GM18499 (cell line): ENCODE measurements at regions not wholly inside any gene's neighbourhood (a gene's known extent, or its start where the extent isn't known, plus 50 kb on each side); places are given as distances from the start of the nearest gene placed in this dataset.
A peak's percentile ranks its signal among the peaks of the same experiment; 100 is the strongest.
"Not testable (repeated sequence)": the region's sequence is repeated elsewhere in the genome, so short reads cannot be mapped to it uniquely, and the experiment has no call there.

Experiments
- ATAC-seq: cut with Tn5 transposase; IDR thresholded peaks from one replicate; pipeline ENCODE4 v1.9.1; 2021; ENCODE audit warnings: moderate number of reproducible peaks; ENCODE audit not compliant: insufficient read depth, unreplicated experiment

DNA sequence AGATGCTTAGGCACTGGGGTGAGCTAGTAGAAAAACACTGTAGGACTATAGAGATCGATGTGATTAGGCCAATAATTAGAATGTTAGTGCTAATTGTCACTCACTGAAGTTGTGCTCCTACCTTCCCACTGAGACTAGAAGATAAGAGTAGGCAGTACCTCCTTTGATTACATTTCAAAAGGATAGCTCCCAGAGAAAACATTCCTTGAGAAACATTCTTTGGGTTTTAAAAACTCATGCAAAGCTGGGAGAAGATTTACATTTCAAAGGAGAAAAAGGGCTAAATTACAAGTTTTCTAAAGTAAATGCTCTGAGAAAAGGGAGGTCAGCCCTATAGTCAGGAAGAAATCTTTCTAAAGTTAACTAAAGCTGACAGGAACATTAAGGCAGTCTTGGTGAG is 860.3 kb upstream of the NDST4 start:
- ATAC-seq, result no peak

DNA sequence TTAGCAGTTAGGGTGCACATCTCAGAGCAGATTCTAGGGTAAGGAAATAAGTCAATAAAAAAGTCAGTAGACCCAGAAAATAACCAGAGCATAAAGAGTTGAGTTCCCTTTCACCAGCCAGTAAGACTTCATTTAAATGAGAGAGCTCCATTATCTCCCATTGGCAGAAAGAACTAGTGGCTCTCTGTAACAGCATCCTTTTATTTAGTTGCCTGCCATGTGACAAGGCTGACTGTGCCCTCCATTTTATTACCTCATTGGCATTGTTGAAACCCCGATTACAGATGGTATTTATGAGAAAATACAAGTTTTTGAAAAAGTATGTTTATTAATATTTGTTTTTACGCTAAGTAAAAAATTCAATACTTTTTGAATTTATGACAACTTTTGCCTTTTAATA is 859.5 kb upstream of the NDST4 start:
- no peak for ATAC-seq

DNA sequence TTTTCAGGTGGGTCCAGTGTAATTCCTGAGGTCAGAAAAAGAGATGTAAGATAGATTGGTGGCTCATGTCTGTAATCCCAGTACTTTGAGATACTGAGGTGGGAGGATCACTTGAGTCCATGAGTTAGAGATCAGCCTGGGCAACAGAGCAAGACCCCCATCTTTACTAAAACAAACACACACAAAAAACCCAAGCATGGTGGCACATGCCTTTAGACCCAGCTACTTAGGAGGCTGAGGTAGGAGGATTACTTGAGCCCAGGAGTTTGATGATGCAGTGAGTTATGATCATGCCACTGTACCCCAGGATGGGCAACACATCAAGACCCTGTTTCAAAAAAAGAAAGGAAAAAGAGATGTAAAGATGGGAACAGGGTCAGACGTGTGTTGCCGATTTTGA is 857.4 kb upstream of the NDST4 start:
- ATAC-seq, result no peak

DNA sequence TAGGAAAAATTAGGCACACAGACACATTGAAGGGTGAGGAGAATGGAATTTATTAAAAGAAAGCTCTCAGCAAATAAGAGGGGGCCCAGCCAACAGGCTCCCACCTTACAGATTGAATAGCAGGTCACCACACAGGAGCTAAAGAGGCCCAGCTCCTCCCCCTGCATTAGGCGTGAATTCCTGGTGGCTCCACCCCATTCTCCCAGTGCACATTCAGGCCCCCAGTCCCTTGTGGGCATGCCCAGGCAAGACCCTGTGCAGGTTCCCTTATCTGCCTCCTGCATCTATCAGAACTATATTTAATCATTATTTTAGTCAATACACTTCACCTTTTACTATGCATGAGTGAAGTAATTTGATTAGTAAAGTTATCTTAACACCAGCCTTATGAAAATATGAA is 856.3 kb upstream of the NDST4 start:
- no peak for ATAC-seq

DNA sequence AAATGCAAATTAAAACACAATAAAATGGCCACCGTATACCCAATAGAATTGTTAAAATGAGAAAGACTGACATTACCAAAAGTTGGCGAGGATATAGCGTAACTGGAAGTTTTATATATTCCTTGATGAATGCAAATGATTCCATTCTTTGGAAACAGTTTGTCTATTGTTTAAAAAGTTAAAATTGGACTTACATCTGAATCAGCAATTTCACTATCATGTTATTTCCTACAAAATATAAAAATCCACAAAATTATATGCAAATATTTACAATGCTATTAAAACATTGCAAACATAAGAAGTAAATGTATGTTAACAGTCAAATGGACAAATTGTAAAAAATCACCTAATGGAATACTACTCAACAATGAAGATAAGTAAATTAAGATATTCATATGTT is 852.2 kb upstream of the NDST4 start:
- no peak for ATAC-seq

DNA sequence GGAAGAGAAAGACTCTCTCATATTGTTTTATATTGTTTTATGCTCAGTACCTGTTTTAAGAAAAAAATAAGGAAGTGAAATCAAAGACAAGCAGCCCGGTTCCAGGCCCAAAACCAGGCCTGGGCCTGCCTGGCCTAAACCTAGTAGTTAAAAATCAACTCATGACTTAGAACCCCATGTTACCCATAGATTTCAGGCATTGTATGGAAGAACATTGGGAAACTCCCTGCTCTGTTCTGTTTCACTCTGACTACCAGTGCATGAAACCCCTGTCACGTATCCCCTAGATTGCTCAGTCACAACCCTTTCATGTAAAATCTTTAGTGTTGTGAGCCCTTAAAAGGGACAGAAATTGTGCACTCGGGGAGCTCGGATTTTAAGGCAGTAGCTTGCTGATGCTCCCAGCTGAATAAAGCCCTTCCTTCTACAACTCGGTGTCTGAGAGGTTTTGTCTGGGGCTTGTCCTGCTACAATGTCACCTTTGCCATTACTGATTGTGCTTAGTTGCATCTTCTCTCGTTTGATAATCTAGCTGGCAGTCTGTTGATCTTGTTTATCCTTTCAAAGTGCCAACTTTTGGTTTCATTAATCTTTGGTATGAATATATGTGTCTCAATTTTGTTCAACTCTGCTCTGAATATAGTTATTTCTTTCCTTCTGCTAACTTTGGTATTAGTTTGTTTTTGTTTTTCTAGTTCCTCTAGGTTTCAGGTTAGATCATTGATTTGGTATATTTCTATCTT is 842.8 kb upstream of the NDST4 start:
- ATAC-seq, result not testable (repeated sequence)

DNA sequence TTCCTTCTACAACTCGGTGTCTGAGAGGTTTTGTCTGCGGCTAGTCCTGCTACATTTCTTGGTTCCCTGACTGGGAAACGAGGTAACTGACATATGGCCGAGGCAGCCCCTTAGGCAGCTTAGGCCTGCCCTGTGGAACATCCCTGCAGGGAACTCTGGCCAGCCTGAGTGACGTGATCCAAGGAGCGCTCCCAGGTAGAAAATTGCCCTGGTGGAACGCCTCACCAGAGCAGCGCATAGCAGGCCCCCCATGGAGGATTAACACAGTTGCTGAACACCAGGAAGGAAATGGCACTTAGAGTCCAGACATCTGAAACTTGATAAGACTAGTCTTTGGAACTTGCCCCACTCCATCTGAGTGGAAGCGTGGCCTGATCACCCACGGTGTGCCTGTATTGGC is 837.4 kb upstream of the NDST4 start:
- ATAC-seq, result no peak

DNA sequence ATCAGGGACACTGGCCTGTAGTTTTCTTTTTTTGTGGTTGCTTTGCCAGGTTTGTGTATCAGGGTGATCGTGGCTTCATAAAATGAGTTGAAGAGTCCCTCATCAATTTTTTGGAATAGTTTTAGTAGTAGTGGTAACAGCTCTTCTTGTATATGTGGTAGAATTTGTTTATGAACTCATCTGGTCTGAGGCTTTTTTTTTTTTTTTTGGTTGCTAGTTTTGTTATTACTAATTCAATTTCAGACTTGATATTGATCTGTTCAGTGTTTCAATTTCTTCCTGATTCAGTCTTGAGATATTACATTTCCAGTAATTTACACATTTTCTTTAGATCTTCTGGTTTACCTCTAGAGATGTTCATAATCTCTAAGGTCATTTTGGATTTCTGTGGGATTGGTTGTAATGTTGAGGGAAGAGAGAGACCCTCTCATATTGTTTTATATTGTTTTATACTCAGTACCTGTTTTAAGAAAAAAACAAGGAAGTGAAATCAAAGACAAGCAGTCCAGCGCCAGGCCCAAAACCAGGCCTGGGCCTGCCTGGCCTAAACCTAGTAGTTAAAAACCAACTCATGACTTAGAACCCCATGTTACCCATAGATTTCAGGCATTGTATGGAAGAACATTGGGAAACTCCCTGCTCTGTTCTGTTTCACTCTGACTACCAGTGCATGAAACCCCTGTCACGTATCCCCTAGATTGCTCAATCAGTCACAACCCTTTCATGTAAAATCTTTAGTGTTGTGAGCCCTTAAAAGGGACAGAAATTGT is 836.7 kb upstream of the NDST4 start:
- ATAC-seq, result peak; percentile 91

DNA sequence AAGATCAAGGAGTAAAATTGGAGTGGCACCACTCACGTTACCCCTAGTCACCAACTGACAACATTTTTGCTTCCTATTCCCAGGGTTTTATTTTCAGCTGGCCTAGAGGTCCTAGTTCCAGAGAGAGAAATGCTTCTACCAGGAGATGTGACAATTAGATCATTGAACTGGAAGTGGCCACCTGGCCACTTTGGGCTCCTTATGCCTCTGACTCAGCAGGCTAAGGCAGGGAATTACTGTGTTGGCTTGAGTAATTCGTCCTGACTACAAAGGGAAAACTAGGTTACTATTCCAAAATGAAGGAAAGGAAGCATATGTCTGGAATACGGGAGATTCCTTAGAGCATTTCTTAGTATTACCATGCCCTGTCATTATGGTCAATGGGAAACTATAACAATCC is 831.6 kb upstream of the NDST4 start:
- no peak for ATAC-seq

DNA sequence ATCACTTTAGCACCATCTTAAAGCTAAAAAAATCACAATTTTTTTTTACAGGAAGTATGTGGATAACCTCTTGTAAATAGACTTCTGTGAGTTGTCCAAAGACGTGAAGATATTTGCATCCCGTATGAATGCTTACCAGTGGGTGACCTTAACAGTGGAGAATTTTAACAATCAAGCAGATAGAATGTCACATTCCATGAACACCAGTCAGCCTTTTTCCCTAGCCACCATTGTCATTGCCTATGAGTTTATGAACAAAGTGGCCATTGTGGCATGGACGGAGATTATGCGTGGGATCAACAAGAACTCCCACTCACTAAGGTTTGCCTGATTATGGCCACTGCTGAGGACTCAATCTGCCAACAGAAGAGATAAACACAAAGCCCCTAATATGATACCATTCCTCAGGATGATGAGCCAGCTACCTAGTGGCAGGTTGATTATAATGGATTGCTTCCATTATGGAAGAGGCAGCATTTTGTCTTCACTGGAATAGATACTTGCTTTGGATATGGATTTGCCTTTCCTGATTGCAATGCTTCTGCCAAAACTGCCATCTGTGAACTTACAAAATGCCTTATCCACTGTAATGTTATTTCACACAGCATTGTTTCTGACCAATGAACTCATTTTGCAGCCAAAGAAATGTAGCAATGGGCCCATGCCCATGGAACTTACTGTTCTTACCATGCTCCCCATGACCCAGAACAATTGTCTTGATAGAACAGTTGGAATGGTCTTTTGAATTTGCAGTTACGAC is 830.9 kb upstream of the NDST4 start:
- ATAC-seq, result no peak

DNA sequence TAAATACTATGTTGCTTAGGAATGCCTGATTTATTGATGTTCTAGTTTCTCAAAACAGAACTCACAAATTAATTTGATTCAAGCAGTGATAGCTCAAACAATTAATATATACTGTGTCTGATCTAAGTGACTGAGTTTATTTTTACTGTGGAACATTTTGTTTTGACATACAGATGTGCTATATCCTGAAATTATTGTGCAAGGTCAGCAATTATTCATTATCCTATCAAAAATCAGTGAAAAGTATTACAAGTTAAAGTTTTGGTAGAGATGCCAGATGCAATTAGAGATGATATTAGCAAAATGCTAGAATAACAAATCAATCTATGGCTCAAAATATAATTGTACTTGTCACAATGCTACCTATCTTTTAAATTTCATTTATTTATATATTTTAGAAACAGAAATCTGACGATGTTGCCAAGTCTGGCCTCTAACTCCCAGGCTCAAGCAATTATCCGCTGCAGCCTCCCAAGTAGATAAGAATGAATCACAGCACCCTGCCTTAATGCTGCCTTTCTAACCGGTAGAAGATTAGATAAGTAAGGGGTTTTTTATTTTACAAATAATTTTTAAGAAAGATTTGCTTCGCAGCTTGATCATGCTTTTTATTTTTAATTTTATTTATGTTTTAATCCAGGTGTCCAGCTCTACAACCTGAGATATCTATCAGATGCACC is 825.5 kb upstream of the NDST4 start:
- no peak for ATAC-seq

DNA sequence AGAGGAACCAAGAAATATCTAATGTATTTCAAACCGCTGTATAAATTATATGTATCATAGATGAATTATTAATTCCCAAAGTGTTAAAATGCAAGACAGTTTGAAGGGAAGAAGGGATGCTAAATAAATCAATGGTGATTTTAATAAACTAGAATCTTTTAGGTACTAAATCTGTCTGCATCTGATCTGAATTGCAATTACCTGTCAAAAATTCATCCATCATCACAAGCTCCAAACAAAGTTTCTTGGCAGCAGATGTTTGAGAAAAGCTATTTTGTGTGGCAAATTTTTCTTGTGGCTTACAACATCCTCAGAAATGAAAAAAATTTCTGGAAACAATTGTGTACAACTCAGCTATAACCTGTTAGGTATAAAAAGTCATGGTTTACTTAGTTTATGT is 816.0 kb upstream of the NDST4 start:
- ATAC-seq, result no peak

DNA sequence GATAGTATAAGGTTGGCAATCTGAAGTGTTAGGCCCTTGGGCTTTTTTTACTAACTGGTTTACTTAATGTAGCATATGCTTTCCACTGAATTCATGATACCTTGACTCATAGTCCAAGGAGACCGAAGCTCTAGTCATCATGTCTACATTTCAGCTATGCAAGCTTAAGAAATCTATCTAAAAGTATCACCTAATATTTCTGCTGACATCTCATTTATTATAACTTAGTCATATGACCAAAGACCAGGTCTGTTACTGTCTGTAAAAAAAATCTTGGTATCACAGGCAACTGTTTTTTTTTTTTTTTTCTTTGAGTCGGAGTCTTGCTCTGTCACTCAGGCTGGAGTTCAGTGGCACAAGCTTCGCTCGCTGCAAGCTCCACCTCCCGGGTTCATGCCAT is 814.0 kb upstream of the NDST4 start:
- ATAC-seq, result no peak

DNA sequence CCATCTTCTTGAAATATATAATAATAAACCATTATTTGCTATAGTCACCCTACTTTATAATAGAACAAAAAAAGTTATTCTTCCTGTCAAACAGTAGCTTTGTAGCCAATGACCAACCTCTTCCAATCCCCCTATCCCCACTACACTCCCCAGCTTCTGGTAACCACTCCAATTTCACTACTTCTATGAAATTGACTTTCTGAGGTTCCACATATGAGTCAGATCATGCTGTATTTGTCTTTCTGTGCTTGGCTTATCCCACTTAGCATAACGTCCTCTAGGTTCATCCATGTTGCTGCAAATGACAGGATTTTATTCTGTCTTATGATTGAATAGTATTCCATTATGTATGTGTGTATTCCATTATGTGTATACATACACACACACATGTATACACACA is 809.7 kb upstream of the NDST4 start:
- ATAC-seq, result no peak

DNA sequence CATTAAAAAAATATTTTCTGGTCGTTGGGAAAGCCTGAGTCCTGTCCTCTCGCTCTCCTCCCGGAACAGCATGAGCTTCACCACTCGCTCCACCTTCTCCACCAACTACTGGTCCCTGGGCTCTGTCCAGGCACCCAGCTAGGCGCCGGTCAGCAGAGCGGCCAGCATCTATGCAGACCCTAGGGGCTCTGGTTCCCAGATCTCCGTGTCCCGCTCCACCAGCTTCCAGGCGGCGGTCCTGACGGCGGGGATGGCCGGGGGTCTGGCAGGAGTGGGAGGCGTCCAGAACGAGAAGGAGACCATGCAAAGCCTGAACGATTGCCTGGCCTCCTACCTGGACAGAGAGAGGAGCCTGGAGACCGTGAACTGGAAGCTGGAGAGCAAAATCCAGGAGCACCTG is 807.2 kb upstream of the NDST4 start:
- no peak for ATAC-seq

DNA sequence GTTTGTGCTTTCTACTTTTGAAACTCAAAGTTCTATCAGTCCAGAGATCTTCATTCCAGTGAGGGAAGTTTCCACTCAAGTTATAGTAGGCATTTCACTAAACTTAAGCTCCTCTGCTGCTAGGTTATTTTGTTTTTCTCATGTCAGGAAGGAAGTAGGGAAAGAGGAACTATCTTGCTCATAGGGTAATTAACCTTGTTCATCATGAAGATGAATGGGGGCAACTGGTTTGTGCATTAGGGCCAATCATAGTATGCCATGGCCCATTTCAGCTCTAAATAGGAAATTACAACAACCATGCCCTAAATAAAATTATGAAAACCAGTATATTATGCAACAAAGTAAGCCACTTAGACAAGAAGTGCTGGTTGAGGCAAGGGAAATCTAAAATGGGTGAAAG is 804.7 kb upstream of the NDST4 start:
- ATAC-seq, result no peak

DNA sequence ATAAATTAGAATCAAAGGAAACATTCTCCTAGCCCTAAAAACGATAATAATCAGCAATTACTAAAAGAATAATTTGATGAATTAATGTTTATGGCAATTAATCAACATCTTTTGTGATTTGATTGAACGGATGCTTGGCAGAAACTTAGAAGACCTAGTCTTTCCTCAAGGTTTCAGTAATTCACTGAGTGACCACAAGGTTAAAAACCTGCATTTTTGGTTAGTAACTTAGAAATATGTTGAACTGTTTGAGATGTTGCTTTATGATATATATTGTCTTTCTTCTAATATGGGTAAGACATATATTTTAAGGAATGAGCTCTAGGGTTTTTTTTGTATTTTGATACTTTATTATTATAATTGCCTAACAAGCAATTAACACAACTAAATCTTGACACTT is 793.0 kb upstream of the NDST4 start:
- no peak for ATAC-seq

DNA sequence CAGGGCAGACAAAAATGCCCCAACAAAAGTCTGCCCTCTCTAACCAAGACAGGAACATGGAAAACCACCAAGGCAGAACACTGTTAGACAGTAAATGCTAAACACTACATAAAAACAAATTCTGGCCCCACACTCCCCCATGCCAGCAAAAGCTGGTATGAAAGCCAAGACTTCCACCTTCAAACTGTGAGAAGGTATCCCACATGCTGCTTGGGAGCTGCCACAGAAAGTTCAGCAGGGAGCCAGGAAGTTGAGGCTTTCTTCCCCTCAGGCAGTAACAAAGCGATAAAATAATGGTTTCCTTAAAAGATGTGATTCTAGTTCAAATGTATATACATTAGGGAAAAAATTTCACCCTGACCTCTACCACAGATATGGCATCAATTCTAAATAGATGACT is 770.4 kb upstream of the NDST4 start:
- ATAC-seq, result no peak

DNA sequence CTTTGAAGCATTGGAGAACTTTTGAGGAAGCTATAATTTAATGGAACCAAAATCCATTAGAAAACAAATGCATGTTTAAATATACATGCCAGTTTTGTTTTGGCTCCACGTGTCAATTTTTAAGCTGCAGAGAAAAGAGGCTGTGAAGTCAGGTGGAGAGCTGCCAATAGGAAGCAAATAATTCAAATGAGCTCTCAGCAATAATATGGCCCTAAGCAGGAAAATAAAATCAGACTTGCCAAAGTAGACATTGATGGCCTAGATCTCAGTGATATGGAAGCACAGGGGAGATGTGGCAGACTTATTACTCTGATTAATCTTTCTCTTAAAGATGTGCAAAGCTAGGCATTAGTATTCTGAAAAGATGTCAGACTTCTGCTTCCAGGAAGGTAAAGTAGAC is 769.8 kb upstream of the NDST4 start:
- no peak for ATAC-seq

DNA sequence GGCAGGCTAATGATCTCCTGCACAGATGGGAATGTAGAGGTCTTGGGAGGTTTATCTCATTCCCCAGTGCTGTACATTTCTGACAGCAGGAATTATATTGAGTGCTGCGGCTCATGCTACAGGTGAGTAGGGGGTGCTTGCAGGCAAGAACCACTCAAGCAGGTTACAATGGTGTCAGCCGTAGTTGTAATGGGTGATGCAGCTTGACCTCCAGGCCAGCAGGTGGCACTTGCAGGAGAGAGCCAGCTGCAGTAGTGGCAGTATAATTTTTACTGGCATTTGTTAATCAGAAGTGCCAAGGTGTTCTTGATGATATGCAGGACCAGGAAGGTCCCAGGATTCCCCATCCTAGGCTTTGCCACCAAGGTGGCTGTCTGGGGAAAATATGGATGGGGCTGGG is 759.6 kb upstream of the NDST4 start:
- no peak for ATAC-seq

DNA sequence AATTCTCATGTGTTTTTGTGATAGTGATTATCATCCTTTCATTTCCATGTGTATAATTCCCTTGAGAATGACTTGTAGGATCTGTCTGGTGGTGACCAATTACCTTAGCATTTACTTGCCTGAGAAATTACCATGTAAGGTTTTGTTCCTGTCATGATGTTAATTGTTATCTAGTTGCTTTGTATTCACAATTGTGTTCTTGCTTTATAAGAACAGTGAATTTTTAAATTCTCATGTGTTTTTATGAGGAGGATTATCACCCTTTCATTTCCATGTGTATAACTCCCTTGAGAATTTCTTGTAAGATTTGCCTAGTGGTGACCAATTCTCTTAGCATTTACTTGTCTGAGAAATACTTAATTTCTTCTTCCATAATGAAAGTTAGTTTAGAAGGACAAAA is 758.2 kb upstream of the NDST4 start:
- ATAC-seq, result no peak
